ENCODE measurements at regions not wholly inside any gene's neighbourhood (a gene's known extent, or its start where the extent isn't known, plus 50 kb on each side); places are given as distances from the start of the nearest gene placed in this dataset.

GRCh38 chr3:72233571-72233970 lies 448.6 kb upstream of the PROK2 start:
- no peak for DNase-seq (ENCODE audit: low spot score)

- DNase-seq (ENCODE audit: low spot score) = no peak
Observed at GRCh38 chr3:72232777-72233176, 447.8 kb upstream of the PROK2 start.

- DNase-seq (ENCODE audit: low spot score) = no peak
Observed at GRCh38 chr3:72232331-72232730, 447.4 kb upstream of the PROK2 start.

GRCh38 chr3:72231439-72232196 lies 446.7 kb upstream of the PROK2 start:
- DNase-seq (ENCODE audit: low spot score) = no peak

- no peak for DNase-seq (ENCODE audit: low spot score)
Observed at GRCh38 chr3:72230774-72231379, 445.9 kb upstream of the PROK2 start.

GRCh38 chr3:72229952-72230351 lies 445.0 kb upstream of the PROK2 start:
- no peak for DNase-seq (ENCODE audit: low spot score)

- no peak for DNase-seq (ENCODE audit: low spot score)
Observed at GRCh38 chr3:72227486-72228070, 442.6 kb upstream of the PROK2 start.

- no peak for DNase-seq (ENCODE audit: low spot score)
Observed at GRCh38 chr3:72224804-72225509, 440.0 kb upstream of the PROK2 start.

- DNase-seq (ENCODE audit: low spot score) = no peak
Observed at GRCh38 chr3:72223628-72224027, 438.7 kb upstream of the PROK2 start.

- no peak for DNase-seq (ENCODE audit: low spot score)
Observed at GRCh38 chr3:72223116-72223515, 438.2 kb upstream of the PROK2 start.

GRCh38 chr3:72222410-72222809 lies 437.5 kb upstream of the PROK2 start:
- no peak for DNase-seq (ENCODE audit: low spot score)

- no peak for DNase-seq (ENCODE audit: low spot score)
Observed at GRCh38 chr3:72220946-72221345, 436.0 kb upstream of the PROK2 start.

- DNase-seq (ENCODE audit: low spot score) = no peak
Observed at GRCh38 chr3:72219752-72220151, 434.8 kb upstream of the PROK2 start.

GRCh38 chr3:72217570-72217969 lies 432.6 kb upstream of the PROK2 start:
- no peak for DNase-seq (ENCODE audit: low spot score)

GRCh38 chr3:72214066-72214951 lies 429.4 kb upstream of the PROK2 start:
- DNase-seq (ENCODE audit: low spot score) = no peak

GRCh38 chr3:72213296-72214065 lies 428.5 kb upstream of the PROK2 start:
- DNase-seq (ENCODE audit: low spot score) = no peak

- DNase-seq (ENCODE audit: low spot score) = no peak
Observed at GRCh38 chr3:72212396-72212795, 427.4 kb upstream of the PROK2 start.

GRCh38 chr3:72210261-72210660 lies 425.3 kb upstream of the PROK2 start:
- DNase-seq (ENCODE audit: low spot score) = no peak

GRCh38 chr3:72205297-72205826 lies 420.4 kb upstream of the PROK2 start:
- no peak for DNase-seq (ENCODE audit: low spot score)

- no peak for DNase-seq (ENCODE audit: low spot score)
Observed at GRCh38 chr3:72204452-72204851, 419.5 kb upstream of the PROK2 start.
